ENCODE measurements at regions not wholly inside any gene's neighbourhood (a gene's known extent, or its start where the extent isn't known, plus 50 kb on each side); places are given as distances from the start of the nearest gene placed in this dataset.
"Not testable (repeated sequence)": the region's sequence is repeated elsewhere in the genome, so short reads cannot be mapped to it uniquely, and the experiment has no call there.

- no peak for DNase-seq
Measured at GRCh38 chr12:126219654-126220279, 1154.5 kb downstream of the AACS start.

GRCh38 chr12:126224032-126224431, 1158.8 kb downstream of the AACS start:
- DNase-seq: no peak

- no peak for DNase-seq
Measured at GRCh38 chr12:126228936-126229335, 1163.7 kb downstream of the AACS start.

- no peak for DNase-seq
Measured at GRCh38 chr12:126232711-126233110, 1167.5 kb downstream of the AACS start.

- no peak for DNase-seq
Measured at GRCh38 chr12:126233625-126234024, 1168.4 kb downstream of the AACS start.

GRCh38 chr12:126243814-126244440, 1178.7 kb downstream of the AACS start:
- DNase-seq: no peak

GRCh38 chr12:126247936-126248335, 1182.7 kb downstream of the AACS start:
- no peak for DNase-seq

- no peak for DNase-seq
Measured at GRCh38 chr12:126248871-126249403, 1183.7 kb downstream of the AACS start.

- DNase-seq: no peak
Measured at GRCh38 chr12:126258190-126258589, 1193.0 kb downstream of the AACS start.

GRCh38 chr12:126262829-126263228, 1197.6 kb downstream of the AACS start:
- no peak for DNase-seq

GRCh38 chr12:126268222-126268621, 1203.0 kb downstream of the AACS start:
- DNase-seq: no peak

GRCh38 chr12:126271159-126271558, 1205.9 kb downstream of the AACS start:
- no peak for DNase-seq

- no peak for DNase-seq
Measured at GRCh38 chr12:126282691-126283090, 1217.5 kb downstream of the AACS start.

- DNase-seq: peak; percentile 91
Measured at GRCh38 chr12:126286203-126286602, 1221.0 kb downstream of the AACS start.

- no peak for DNase-seq
Measured at GRCh38 chr12:126290456-126290855, 1225.2 kb downstream of the AACS start.

- DNase-seq: not testable (repeated sequence)
Measured at GRCh38 chr12:126291987-126292386, 1226.8 kb downstream of the AACS start.

- DNase-seq: no peak
Measured at GRCh38 chr12:126295652-126296051, 1230.4 kb downstream of the AACS start.

- no peak for DNase-seq
Measured at GRCh38 chr12:126309278-126309677, 1244.0 kb downstream of the AACS start.

- DNase-seq: no peak
Measured at GRCh38 chr12:126312457-126312856, 1247.2 kb downstream of the AACS start.

GRCh38 chr12:126316411-126316810, 1251.2 kb downstream of the AACS start:
- DNase-seq: no peak

- no peak for DNase-seq
Measured at GRCh38 chr12:126337556-126338441, 1272.6 kb downstream of the AACS start.

- DNase-seq: no peak
Measured at GRCh38 chr12:126342866-126343265, 1277.6 kb downstream of the AACS start.

- no peak for DNase-seq
Measured at GRCh38 chr12:126343321-126343720, 1278.1 kb downstream of the AACS start.

GRCh38 chr12:126346087-126346486, 1280.9 kb downstream of the AACS start:
- DNase-seq: no peak
